PFSK-1 (cell line): ENCODE measurements at regions not wholly inside any gene's neighbourhood (a gene's known extent, or its start where the extent isn't known, plus 50 kb on each side); places are given as distances from the start of the nearest gene placed in this dataset.

Source experiments
- POLR2AphosphoS5 ChIP-seq: IDR thresholded peaks from 2 replicates; pipeline ENCODE4 v1.6.1; 2012; ENCODE audit warnings: low read depth, mild to moderate bottlenecking, control low read depth, low read length, moderate library complexity
- SIN3A ChIP-seq: IDR thresholded peaks from 2 replicates; pipeline ENCODE4 v1.6.1; 2012; ENCODE audit warnings: mild to moderate bottlenecking, low read length, moderate library complexity, borderline replicate concordance; ENCODE audit not compliant: insufficient read depth

- TF ChIP-seq POLR2AphosphoS5 (no peak), SIN3A (no peak)
Measured at GRCh38 chr13:65789815-65790214, 1440.3 kb downstream of the PCDH9 start.
